ENCODE measurements at regions not wholly inside any gene's neighbourhood (a gene's known extent, or its start where the extent isn't known, plus 50 kb on each side); places are given as distances from the start of the nearest gene placed in this dataset.

- Histone ChIP-seq H3K36me3 (ENCODE audit: insufficient read depth, low read length) (no peaks in the 10 kb centered on the region), H3K9me3 (ENCODE audit: low read length) (no peaks in the 10 kb centered on the region), H3K27me3 (ENCODE audit: control insufficient read depth in 1 of 2, insufficient read depth in 2 of 2, low read length in 2 of 2) (no peaks in the 10 kb centered on the region), H3K4me3 (ENCODE audit: low read depth in 1 of 2, low read length in 2 of 2) (no peak overlapping the region), H3K27ac (ENCODE audit: low read depth, low read length) (no peak overlapping the region), H3K9ac (ENCODE audit: low read length) (no peak overlapping the region), H3K4me1 (ENCODE audit: insufficient read depth, low read length) (no peaks in the 10 kb centered on the region)
Measured at GRCh38 chr10:43749940-43750552, 101.4 kb upstream of the ZNF32 start.

DNA sequence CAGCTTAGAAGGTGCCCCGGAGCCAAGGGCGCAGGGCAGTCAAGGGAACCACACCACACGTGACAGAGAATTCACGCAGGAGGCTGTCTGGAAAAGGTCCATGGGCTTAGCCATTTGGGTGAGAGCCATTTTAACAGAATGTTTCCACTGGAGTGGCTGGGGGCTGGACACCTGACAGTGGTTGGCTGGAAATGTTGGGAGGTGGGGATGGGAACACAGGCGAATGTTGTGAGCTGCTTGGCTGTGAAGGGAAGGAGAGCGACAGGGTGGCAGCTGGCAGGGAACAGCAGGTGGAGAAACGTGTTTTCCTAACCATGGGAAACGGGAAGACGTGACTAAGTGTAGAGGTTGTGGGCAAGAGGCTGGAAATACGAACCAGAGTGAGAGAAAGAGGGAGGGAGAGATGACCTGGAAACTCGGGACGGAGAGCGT lies 100.5 kb upstream of the ZNF32 start:
- Histone ChIP-seq H3K27ac (ENCODE audit: low read depth, low read length) (no peak overlapping the region), H3K4me3 (ENCODE audit: low read depth in 1 of 2, low read length in 2 of 2) (no peak overlapping the region), H3K9me3 (ENCODE audit: low read length) (no peaks in the 10 kb centered on the region), H3K36me3 (ENCODE audit: insufficient read depth, low read length) (no peaks in the 10 kb centered on the region), H3K27me3 (ENCODE audit: control insufficient read depth in 1 of 2, insufficient read depth in 2 of 2, low read length in 2 of 2) (no peaks in the 10 kb centered on the region), H3K4me1 (ENCODE audit: insufficient read depth, low read length) (no peaks in the 10 kb centered on the region), H3K9ac (ENCODE audit: low read length) (no peak overlapping the region)

DNA sequence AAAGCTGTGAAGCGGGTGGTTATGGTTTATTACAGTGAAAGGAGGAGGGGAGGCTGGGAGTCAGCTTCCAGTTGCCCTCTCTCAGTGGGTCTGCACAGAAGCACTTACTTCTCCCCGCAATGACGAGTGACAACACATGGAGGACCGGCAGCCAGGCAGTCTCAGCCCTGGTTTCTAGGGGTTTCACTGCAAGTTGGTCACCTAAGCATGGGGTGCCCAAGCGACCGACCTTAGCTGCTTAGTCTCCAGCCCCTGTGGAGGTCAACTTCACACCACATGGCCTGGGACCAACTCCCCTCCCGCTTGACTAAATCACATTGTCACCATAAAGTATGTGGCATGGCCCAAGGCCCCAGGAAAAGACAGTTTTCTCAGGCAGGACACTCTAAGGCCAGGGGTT lies 99.9 kb upstream of the ZNF32 start:
- Histone ChIP-seq H3K9me3 (ENCODE audit: low read length) (no peaks in the 10 kb centered on the region), H3K36me3 (ENCODE audit: insufficient read depth, low read length) (no peaks in the 10 kb centered on the region), H3K9ac (ENCODE audit: low read length) (no peak overlapping the region), H3K4me3 (ENCODE audit: low read depth in 1 of 2, low read length in 2 of 2) (no peak overlapping the region), H3K4me1 (ENCODE audit: insufficient read depth, low read length) (no peaks in the 10 kb centered on the region), H3K27ac (ENCODE audit: low read depth, low read length) (no peak overlapping the region), H3K27me3 (ENCODE audit: control insufficient read depth in 1 of 2, insufficient read depth in 2 of 2, low read length in 2 of 2) (no peaks in the 10 kb centered on the region)

- Histone ChIP-seq H3K4me1 (ENCODE audit: insufficient read depth, low read length) (no peaks in the 10 kb centered on the region), H3K9me3 (ENCODE audit: low read length) (no peaks in the 10 kb centered on the region), H3K9ac (ENCODE audit: low read length) (no peak overlapping the region), H3K27me3 (ENCODE audit: control insufficient read depth in 1 of 2, insufficient read depth in 2 of 2, low read length in 2 of 2) (no peaks in the 10 kb centered on the region), H3K4me3 (ENCODE audit: low read depth in 1 of 2, low read length in 2 of 2) (no peak overlapping the region), H3K36me3 (ENCODE audit: insufficient read depth, low read length) (no peaks in the 10 kb centered on the region), H3K27ac (ENCODE audit: low read depth, low read length) (no peak overlapping the region)
Measured at GRCh38 chr10:43746906-43747305, 98.2 kb upstream of the ZNF32 start.

DNA sequence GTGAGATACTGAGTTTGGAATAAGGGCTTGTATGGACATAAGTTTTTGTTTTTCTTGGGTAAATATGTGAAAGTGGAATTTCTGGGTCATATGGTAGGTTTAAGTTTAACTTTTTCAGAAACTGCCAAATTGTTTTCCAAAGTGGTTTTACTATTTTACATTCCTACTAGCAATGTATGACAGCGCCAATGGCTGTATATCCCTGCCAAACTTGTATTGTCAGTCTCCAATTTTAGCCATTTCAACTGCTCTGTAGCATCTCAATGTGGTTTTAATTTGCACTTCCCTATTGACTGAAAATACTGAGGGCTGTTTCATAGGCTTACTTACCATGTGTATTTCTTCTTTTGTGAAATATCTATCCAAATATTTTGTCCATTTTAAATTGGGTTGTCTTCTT lies 90.5 kb upstream of the ZNF32 start:
- Histone ChIP-seq H3K27ac (ENCODE audit: low read depth, low read length) (no peak overlapping the region), H3K4me3 (ENCODE audit: low read depth in 1 of 2, low read length in 2 of 2) (no peak overlapping the region), H3K9ac (ENCODE audit: low read length) (no peak overlapping the region), H3K27me3 (ENCODE audit: control insufficient read depth in 1 of 2, insufficient read depth in 2 of 2, low read length in 2 of 2) (no peaks in the 10 kb centered on the region), H3K4me1 (ENCODE audit: insufficient read depth, low read length) (no peaks in the 10 kb centered on the region), H3K9me3 (ENCODE audit: low read length) (no peaks in the 10 kb centered on the region), H3K36me3 (ENCODE audit: insufficient read depth, low read length) (no peaks in the 10 kb centered on the region)

DNA sequence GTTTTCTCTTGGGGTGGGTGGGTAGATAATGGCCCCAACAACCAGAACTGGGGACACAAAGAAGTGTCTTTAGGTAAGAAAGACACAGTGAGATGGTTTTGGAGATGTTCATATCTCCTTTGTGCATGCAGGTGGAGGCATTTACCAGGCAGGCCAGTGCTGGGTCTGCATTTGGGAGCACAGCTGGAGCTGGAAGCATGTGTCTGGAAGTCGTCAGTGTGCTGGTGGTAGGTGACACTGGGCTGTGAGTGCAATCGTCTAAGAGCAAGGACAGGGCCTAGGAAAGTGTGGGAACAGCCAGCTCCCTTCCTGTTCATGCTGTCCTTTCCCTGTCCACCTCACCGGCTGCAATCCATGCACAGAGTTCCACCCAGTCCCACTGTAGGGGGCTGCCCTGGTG lies 88.3 kb upstream of the ZNF32 start:
- Histone ChIP-seq H3K27ac (ENCODE audit: low read depth, low read length) (no peak overlapping the region), H3K27me3 (ENCODE audit: control insufficient read depth in 1 of 2, insufficient read depth in 2 of 2, low read length in 2 of 2) (no peaks in the 10 kb centered on the region), H3K9ac (ENCODE audit: low read length) (no peak overlapping the region), H3K4me3 (ENCODE audit: low read depth in 1 of 2, low read length in 2 of 2) (no peak overlapping the region), H3K4me1 (ENCODE audit: insufficient read depth, low read length) (no peaks in the 10 kb centered on the region), H3K36me3 (ENCODE audit: insufficient read depth, low read length) (no peaks in the 10 kb centered on the region), H3K9me3 (ENCODE audit: low read length) (no peaks in the 10 kb centered on the region)

- Histone ChIP-seq H3K4me1 (ENCODE audit: insufficient read depth, low read length) (no peaks in the 10 kb centered on the region), H3K4me3 (ENCODE audit: low read depth in 1 of 2, low read length in 2 of 2) (no peak overlapping the region), H3K27ac (ENCODE audit: low read depth, low read length) (no peak overlapping the region), H3K36me3 (ENCODE audit: insufficient read depth, low read length) (no peaks in the 10 kb centered on the region), H3K9me3 (ENCODE audit: low read length) (no peaks in the 10 kb centered on the region), H3K27me3 (ENCODE audit: control insufficient read depth in 1 of 2, insufficient read depth in 2 of 2, low read length in 2 of 2) (no peaks in the 10 kb centered on the region), H3K9ac (ENCODE audit: low read length) (no peak overlapping the region)
Measured at GRCh38 chr10:43735907-43736306, 87.2 kb upstream of the ZNF32 start.

GRCh38 chr10:43734716-43735115 lies 86.0 kb upstream of the ZNF32 start:
- H3K27me3 ChIP-seq (ENCODE audit: control insufficient read depth in 1 of 2, insufficient read depth in 2 of 2, low read length in 2 of 2): no peaks in the 10 kb centered on the region
- no peak overlapping the region for H3K9ac ChIP-seq (ENCODE audit: low read length)
- no peak overlapping the region for H3K27ac ChIP-seq (ENCODE audit: low read depth, low read length)
- H3K4me3 ChIP-seq (ENCODE audit: low read depth in 1 of 2, low read length in 2 of 2): no peak overlapping the region
- H3K36me3 ChIP-seq (ENCODE audit: insufficient read depth, low read length): no peaks in the 10 kb centered on the region
- H3K4me1 ChIP-seq (ENCODE audit: insufficient read depth, low read length): no peaks in the 10 kb centered on the region
- H3K9me3 ChIP-seq (ENCODE audit: low read length): no peaks in the 10 kb centered on the region

DNA sequence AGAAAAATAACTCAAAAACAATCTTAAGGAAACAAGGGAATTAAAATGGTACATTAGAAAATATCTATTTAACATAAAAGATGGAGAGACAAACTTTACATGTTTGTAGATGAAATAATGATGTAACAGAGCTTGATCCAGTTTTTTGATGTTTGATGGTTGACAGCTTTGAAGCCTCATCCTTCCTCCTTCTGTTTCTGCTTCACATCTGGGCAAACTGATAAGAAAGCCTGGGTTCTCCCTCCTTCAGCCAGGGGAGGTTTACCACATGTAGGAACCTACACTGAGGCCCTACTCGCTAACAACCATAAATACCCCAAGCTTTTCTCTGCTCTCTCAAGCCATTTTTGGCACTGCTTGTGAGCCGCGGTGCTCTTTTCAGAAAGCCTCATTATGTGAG lies 82.8 kb upstream of the ZNF32 start:
- Histone ChIP-seq H3K27ac (ENCODE audit: low read depth, low read length) (no peak overlapping the region), H3K4me3 (ENCODE audit: low read depth in 1 of 2, low read length in 2 of 2) (no peak overlapping the region), H3K9me3 (ENCODE audit: low read length) (no peaks in the 10 kb centered on the region), H3K9ac (ENCODE audit: low read length) (no peak overlapping the region), H3K4me1 (ENCODE audit: insufficient read depth, low read length) (no peaks in the 10 kb centered on the region), H3K36me3 (ENCODE audit: insufficient read depth, low read length) (no peaks in the 10 kb centered on the region), H3K27me3 (ENCODE audit: control insufficient read depth in 1 of 2, insufficient read depth in 2 of 2, low read length in 2 of 2) (no peaks in the 10 kb centered on the region)

DNA sequence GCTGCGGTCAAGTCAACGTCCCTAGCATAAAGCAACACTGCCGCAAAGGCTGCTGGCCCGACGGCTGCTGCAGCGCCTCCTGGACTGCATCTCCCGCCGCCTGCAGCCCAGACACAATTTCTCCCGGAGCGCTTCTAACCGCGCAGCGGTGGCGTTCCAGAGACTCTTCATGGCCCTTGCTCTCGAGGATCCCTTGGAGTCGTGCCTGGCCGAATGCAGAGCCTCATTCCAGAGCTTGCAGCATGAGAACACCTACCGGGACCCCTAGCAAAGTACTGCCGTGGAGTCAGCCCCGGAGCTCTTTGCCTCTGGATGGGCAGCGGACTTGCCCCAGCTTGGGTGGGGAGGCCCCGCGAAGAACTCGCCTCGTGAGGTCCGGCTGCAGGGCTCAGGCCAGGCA lies 79.7 kb upstream of the ZNF32 start:
- Histone ChIP-seq H3K27me3 (ENCODE audit: control insufficient read depth in 1 of 2, insufficient read depth in 2 of 2, low read length in 2 of 2) (no peaks in the 10 kb centered on the region), H3K9ac (ENCODE audit: low read length) (no peak overlapping the region), H3K4me3 (ENCODE audit: low read depth in 1 of 2, low read length in 2 of 2) (no peak overlapping the region), H3K4me1 (ENCODE audit: insufficient read depth, low read length) (no peaks in the 10 kb centered on the region), H3K36me3 (ENCODE audit: insufficient read depth, low read length) (no peaks in the 10 kb centered on the region), H3K9me3 (ENCODE audit: low read length) (no peaks in the 10 kb centered on the region), H3K27ac (ENCODE audit: low read depth, low read length) (no peak overlapping the region)

GRCh38 chr10:43727935-43728334 lies 79.3 kb upstream of the ZNF32 start:
- no peaks in the 10 kb centered on the region for H3K27me3 ChIP-seq (ENCODE audit: control insufficient read depth in 1 of 2, insufficient read depth in 2 of 2, low read length in 2 of 2)
- H3K4me3 ChIP-seq (ENCODE audit: low read depth in 1 of 2, low read length in 2 of 2): no peak overlapping the region
- H3K9me3 ChIP-seq (ENCODE audit: low read length): no peaks in the 10 kb centered on the region
- no peak overlapping the region for H3K9ac ChIP-seq (ENCODE audit: low read length)
- H3K27ac ChIP-seq (ENCODE audit: low read depth, low read length): no peak overlapping the region
- no peaks in the 10 kb centered on the region for H3K4me1 ChIP-seq (ENCODE audit: insufficient read depth, low read length)
- no peaks in the 10 kb centered on the region for H3K36me3 ChIP-seq (ENCODE audit: insufficient read depth, low read length)

- H3K27ac ChIP-seq (ENCODE audit: low read depth, low read length): no peak overlapping the region
- H3K4me1 ChIP-seq (ENCODE audit: insufficient read depth, low read length): no peaks in the 10 kb centered on the region
- no peak overlapping the region for H3K4me3 ChIP-seq (ENCODE audit: low read depth in 1 of 2, low read length in 2 of 2)
- no peaks in the 10 kb centered on the region for H3K27me3 ChIP-seq (ENCODE audit: control insufficient read depth in 1 of 2, insufficient read depth in 2 of 2, low read length in 2 of 2)
- no peak overlapping the region for H3K9ac ChIP-seq (ENCODE audit: low read length)
- H3K36me3 ChIP-seq (ENCODE audit: insufficient read depth, low read length): no peaks in the 10 kb centered on the region
- no peaks in the 10 kb centered on the region for H3K9me3 ChIP-seq (ENCODE audit: low read length)
Measured at GRCh38 chr10:43715334-43715733, 66.7 kb upstream of the ZNF32 start.
